HEK293 (cell line): ENCODE measurements at regions not wholly inside any gene's neighbourhood (a gene's known extent, or its start where the extent isn't known, plus 50 kb on each side); places are given as distances from the start of the nearest gene placed in this dataset.
"Not testable (repeated sequence)": the region's sequence is repeated elsewhere in the genome, so short reads cannot be mapped to it uniquely, and the experiment has no call there.

Experiments used
- CTCF ChIA-PET: fragments of 350-600 bp; formaldehyde crosslinking; extraction: SDS; loops from one replicate; lab custom pipeline; 2021; ENCODE audit warnings: antibody characterized with exemption; lab: Yijun Ruan, JAX
- POLR2A ChIA-PET: fragments of 300-600 bp; formaldehyde crosslinking; extraction: SDS; loops from one replicate; lab custom pipeline; 2020; ENCODE audit warnings: antibody characterized with exemption, inconsistent platforms; lab: Yijun Ruan, JAX
- H3K27ac ChIP-seq: fragments of 200-500 bp; sonication (Bioruptor generic); 2 replicates; pipeline ENCODE4 v1.5.1; 2014; ENCODE audit warnings: low read depth, low read length, control low read depth, inconsistent platforms; ENCODE audit errors: extremely low read depth
- H3K36me3 ChIP-seq, 2 experiments: fragments of 200-500 bp in 1 of 2; sonication (Bioruptor generic) in 1 of 2; 1 replicate in 1 of 2; 2 replicates in 1 of 2; pipeline ENCODE4 v1.5.1; 2014 to 2017; ENCODE audit warnings: inconsistent platforms in 2 of 2, low read length in 2 of 2; ENCODE audit not compliant: control insufficient read depth in 2 of 2, insufficient read depth in 1 of 2
- H3K4me1 ChIP-seq: fragments of 200-500 bp; sonication (Bioruptor generic); 2 replicates; pipeline ENCODE4 v1.5.1; 2014; ENCODE audit warnings: mild to moderate bottlenecking, low read length, inconsistent platforms; ENCODE audit not compliant: control insufficient read depth, insufficient read depth
- H3K4me3 ChIP-seq: 2 replicates; pipeline ENCODE4 v1.5.1; 2011; ENCODE audit warnings: low read depth, mild to moderate bottlenecking, control low read depth, low read length, moderate library complexity
- H3K9me3 ChIP-seq: fragments of 200-500 bp; sonication (Bioruptor generic); 2 replicates; pipeline ENCODE4 v1.5.1; 2014; ENCODE audit warnings: low read depth, low read length, inconsistent platforms; ENCODE audit not compliant: control insufficient read depth, insufficient read depth
- MEIS1 ChIP-seq: sonication (generic); formaldehyde crosslinking; IDR thresholded peaks from 2 replicates; pipeline ENCODE4 v1.8.1; 2022; ENCODE audit warnings: missing genetic modification reagents, mild to moderate bottlenecking, borderline replicate concordance
- ZBTB8A ChIP-seq: fragments of 450-650 bp; formaldehyde crosslinking; IDR thresholded peaks from 2 replicates; pipeline ENCODE4 v1.5.1; 2016; ENCODE audit warnings: missing biosample characterization, missing genetic modification characterization
- ZNF132 ChIP-seq: fragments of 450-650 bp; formaldehyde crosslinking; IDR thresholded peaks from 2 replicates; pipeline ENCODE4 v1.5.1; 2017; ENCODE audit warnings: missing biosample characterization, missing genetic modification characterization, borderline replicate concordance
- ZNF138 ChIP-seq: fragments of 450-650 bp; formaldehyde crosslinking; IDR thresholded peaks from 2 replicates; pipeline ENCODE4 v1.5.1; 2016; ENCODE audit warnings: missing biosample characterization, missing genetic modification characterization, borderline replicate concordance
- ZNF169 ChIP-seq: fragments of 450-650 bp; formaldehyde crosslinking; IDR thresholded peaks from 2 replicates; pipeline ENCODE4 v1.5.1; 2016; ENCODE audit warnings: missing biosample characterization, missing genetic modification characterization
- ZNF214 ChIP-seq: fragments of 450-650 bp; formaldehyde crosslinking; IDR thresholded peaks from 2 replicates; pipeline ENCODE4 v1.5.1; 2017; ENCODE audit warnings: missing biosample characterization, mild to moderate bottlenecking, missing genetic modification characterization, borderline replicate concordance
- ZNF555 ChIP-seq: fragments of 450-650 bp; formaldehyde crosslinking; conservative IDR thresholded peaks from 2 replicates; pipeline ENCODE4 v1.5.1; 2017; ENCODE audit warnings: missing biosample characterization, mild to moderate bottlenecking, missing genetic modification characterization, inconsistent platforms
- ZNF610 ChIP-seq: fragments of 450-650 bp; formaldehyde crosslinking; IDR thresholded peaks from 2 replicates; pipeline ENCODE4 v1.5.1; 2016; ENCODE audit warnings: missing biosample characterization, missing genetic modification characterization, borderline replicate concordance
- ZNF843 ChIP-seq: fragments of 450-650 bp; formaldehyde crosslinking; IDR thresholded peaks from 2 replicates; pipeline ENCODE4 v1.5.1; 2016; ENCODE audit warnings: missing biosample characterization, missing genetic modification characterization
- ZSCAN18 ChIP-seq: fragments of 450-650 bp; formaldehyde crosslinking; IDR thresholded peaks from 2 replicates; pipeline ENCODE4 v1.5.1; 2016; ENCODE audit warnings: missing biosample characterization, missing genetic modification characterization
- TF ChIP-seq, protein P1 (sequence below): fragments of 450-650 bp; formaldehyde crosslinking; IDR thresholded peaks from 2 replicates; pipeline ENCODE4 v1.5.1; 2016; ENCODE audit warnings: missing biosample characterization, missing genetic modification characterization, low read depth
- TF ChIP-seq, protein P2 (sequence below): fragments of 450-650 bp; formaldehyde crosslinking; IDR thresholded peaks from 2 replicates; pipeline ENCODE4 v1.5.1; 2016; ENCODE audit warnings: missing biosample characterization, missing genetic modification characterization, borderline replicate concordance

- H3K9me3 ChIP-seq, H3K36me3 ChIP-seq, H3K4me3 ChIP-seq, H3K4me1 ChIP-seq, POLR2A ChIA-PET, H3K27ac ChIP-seq, CTCF ChIA-PET: not testable (repeated sequence)
Observed at GRCh38 chr6:168932171-168932570, 321.5 kb downstream of the THBS2 start.

- H3K4me1 ChIP-seq, H3K9me3 ChIP-seq, H3K4me3 ChIP-seq, CTCF ChIA-PET, H3K36me3 ChIP-seq, POLR2A ChIA-PET, H3K27ac ChIP-seq: not testable (repeated sequence)
Observed at GRCh38 chr6:168931072-168931471, 322.6 kb downstream of the THBS2 start.

DNA sequence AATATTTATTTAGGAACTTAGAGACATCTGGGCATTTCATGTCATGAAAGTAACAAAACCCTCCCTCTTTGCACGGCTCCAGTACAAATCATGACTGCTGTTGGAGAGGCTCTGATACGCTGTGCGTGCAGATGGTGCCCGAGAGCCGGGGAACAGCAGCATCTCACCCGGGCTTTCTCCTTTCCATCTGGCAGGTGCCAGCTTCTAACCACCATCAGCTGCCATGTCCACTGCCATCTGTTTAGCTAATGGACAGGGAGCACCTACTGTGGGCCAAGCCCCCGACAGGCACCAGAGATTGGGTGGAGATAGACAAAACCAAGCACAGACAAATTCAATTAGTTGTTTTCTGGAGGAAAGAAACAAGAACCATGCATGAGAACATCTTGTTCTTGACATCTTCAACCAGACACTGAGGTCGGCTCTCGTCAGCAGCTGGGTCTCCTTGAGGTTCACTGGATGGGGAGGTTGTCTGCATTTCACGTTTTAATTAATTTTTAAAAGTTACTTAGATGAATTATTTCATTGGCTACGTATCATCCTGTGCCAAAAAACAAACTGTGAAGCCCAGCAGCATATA, 323.7 kb downstream of the THBS2 start:
- no peak overlapping the region for H3K27ac ChIP-seq
- TF ChIP-seq ZNF132 (tag by site-specific recombination) (no peak), ZNF214 (tag by site-specific recombination) (no peak)
- CTCF ChIA-PET, result no interaction called here
- POLR2A ChIA-PET, result no interaction called here
- H3K4me3 ChIP-seq, result no peak overlapping the region
- no peaks in the 10 kb centered on the region for H3K36me3 ChIP-seq
- H3K4me1 ChIP-seq, result no peaks in the 10 kb centered on the region
- H3K9me3 ChIP-seq, result peaks cover 2% of the 10 kb centered on the region; the same call in 1 of the 2 replicates

GRCh38 chr6:168928012-168928411, 325.6 kb downstream of the THBS2 start:
- ChIA-PET CTCF (no interaction called here), POLR2A (no interaction called here)
- H3K27ac ChIP-seq, result no peak overlapping the region
- no peak overlapping the region for H3K4me3 ChIP-seq
- H3K4me1 ChIP-seq, result no peaks in the 10 kb centered on the region
- no peaks in the 10 kb centered on the region for H3K36me3 ChIP-seq
- TF ChIP-seq ZNF610 (no peak), MEIS1 (no peak), ZBTB8A (tag by site-specific recombination) (no peak)
- TF ChIP-seq, protein P1, sequence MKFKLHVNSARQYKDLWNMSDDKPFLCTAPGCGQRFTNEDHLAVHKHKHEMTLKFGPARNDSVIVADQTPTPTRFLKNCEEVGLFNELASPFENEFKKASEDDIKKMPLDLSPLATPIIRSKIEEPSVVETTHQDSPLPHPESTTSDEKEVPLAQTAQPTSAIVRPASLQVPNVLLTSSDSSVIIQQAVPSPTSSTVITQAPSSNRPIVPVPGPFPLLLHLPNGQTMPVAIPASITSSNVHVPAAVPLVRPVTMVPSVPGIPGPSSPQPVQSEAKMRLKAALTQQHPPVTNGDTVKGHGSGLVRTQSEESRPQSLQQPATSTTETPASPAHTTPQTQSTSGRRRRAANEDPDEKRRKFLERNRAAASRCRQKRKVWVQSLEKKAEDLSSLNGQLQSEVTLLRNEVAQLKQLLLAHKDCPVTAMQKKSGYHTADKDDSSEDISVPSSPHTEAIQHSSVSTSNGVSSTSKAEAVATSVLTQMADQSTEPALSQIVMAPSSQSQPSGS (tag by site-specific recombination), result no peak
- TF ChIP-seq, all 188 proteins: peak for 0
- H3K9me3 ChIP-seq, result peaks cover 2% of the 10 kb centered on the region; the same call in 1 of the 2 replicates

DNA sequence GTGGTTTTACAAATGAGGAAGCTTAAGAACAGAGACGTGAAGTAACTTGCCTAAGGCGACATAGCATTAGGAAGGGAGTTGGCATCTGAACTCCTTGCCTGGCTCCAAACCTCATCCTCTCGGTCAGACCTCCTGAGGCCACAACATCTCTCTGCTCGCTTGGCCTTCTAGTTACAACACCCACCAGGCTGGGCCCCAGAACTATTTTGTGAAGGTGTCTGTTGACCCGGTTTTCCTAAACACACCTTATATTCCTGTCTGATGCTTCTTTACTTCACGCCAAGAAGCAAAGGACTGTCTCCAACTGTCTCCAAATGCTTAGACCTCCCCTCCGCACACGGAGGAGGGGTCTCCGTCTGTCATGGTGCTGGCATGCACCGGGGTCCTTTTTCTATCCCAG, 326.6 kb downstream of the THBS2 start:
- CTCF ChIA-PET, result no interaction called here

More for the DNA sequence above, 326.6 kb downstream of the THBS2 start:
- H3K4me3 ChIP-seq, result no peak overlapping the region
- H3K4me1 ChIP-seq, result no peaks in the 10 kb centered on the region
- peaks cover 2% of the 10 kb centered on the region; the same call in 1 of the 2 replicates for H3K9me3 ChIP-seq
- POLR2A ChIA-PET, result no interaction called here
- H3K27ac ChIP-seq, result no peak overlapping the region
- H3K36me3 ChIP-seq, result no peaks in the 10 kb centered on the region
- TF ChIP-seq ZNF138 (tag by site-specific recombination) (no peak), ZSCAN18 (tag by site-specific recombination) (no peak), ZNF843 (tag by site-specific recombination) (no peak), ZNF169 (no peak), ZNF555 (tag by site-specific recombination) (no peak)
- TF ChIP-seq, protein P2, sequence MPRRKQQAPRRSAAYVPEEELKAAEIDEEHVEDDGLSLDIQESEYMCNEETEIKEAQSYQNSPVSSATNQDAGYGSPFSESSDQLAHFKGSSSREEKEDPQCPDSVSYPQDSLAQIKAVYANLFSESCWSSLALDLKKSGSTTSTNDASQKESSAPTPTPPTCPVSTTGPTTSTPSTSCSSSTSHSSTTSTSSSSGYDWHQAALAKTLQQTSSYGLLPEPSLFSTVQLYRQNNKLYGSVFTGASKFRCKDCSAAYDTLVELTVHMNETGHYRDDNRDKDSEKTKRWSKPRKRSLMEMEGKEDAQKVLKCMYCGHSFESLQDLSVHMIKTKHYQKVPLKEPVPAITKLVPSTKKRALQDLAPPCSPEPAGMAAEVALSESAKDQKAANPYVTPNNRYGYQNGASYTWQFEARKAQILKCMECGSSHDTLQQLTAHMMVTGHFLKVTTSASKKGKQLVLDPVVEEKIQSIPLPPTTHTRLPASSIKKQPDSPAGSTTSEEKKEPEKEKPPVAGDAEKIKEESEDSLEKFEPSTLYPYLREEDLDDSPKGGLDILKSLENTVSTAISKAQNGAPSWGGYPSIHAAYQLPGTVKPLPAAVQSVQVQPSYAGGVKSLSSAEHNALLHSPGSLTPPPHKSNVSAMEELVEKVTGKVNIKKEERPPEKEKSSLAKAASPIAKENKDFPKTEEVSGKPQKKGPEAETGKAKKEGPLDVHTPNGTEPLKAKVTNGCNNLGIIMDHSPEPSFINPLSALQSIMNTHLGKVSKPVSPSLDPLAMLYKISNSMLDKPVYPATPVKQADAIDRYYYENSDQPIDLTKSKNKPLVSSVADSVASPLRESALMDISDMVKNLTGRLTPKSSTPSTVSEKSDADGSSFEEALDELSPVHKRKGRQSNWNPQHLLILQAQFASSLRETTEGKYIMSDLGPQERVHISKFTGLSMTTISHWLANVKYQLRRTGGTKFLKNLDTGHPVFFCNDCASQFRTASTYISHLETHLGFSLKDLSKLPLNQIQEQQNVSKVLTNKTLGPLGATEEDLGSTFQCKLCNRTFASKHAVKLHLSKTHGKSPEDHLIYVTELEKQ (tag by site-specific recombination), result no peak
